Naive thymus-derived CD8-positive, alpha-beta T cell (primary cell): ENCODE measurements at regions not wholly inside any gene's neighbourhood (a gene's known extent, or its start where the extent isn't known, plus 50 kb on each side); places are given as distances from the start of the nearest gene placed in this dataset.

Experiments
- ATAC-seq, 2 donors: fragments of 150-1000 bp; cut with Tn5 transposase in 1 of 2; sonication (Bioruptor Pico), chemical (Tn5 transposase) in 1 of 2; 1 replicate in 1 of 2; 2 replicates in 1 of 2; pipeline ENCODE4 v1.10.0; 2021; ENCODE audit warnings: mild to moderate bottlenecking in 2 of 2, moderate library complexity in 2 of 2
- POLR2A ChIA-PET: fragments of 350-600 bp; sonication (Branson Sonifier 250); formaldehyde crosslinking; loops from one replicate; lab custom pipeline; 2021; ENCODE audit warnings: antibody characterized with exemption; lab: Charles Lee
- DNase-seq, 10 donors: peaks; one replicate each; pipeline versions ENCODE4 v3.0.0 to v3.0.0-alpha.2; 2020 to 2022
- H3K27ac Mint-ChIP-seq, 10 donors: one replicate each; pipeline ENCODE4 v1.8.0; 2020 to 2022; ENCODE audit warnings: mild to moderate bottlenecking in 10 of 10, mixed read lengths in 10 of 10, moderate library complexity in 4 of 10, inconsistent platforms in 1 of 10
- H3K27me3 Mint-ChIP-seq, 5 donors: one replicate each; pipeline ENCODE4 v1.8.0; 2021 to 2022; ENCODE audit warnings: mixed read lengths in 5 of 5
- H3K36me3 Mint-ChIP-seq, 3 donors: one replicate each; pipeline ENCODE4 v1.8.0; 2020 to 2022; ENCODE audit warnings: mixed read lengths in 3 of 3, mild to moderate bottlenecking in 2 of 3, inconsistent platforms in 1 of 3
- H3K4me1 Mint-ChIP-seq, 4 donors: one replicate each; pipeline ENCODE4 v1.8.0; 2021 to 2022; ENCODE audit warnings: mixed read lengths in 4 of 4
- H3K4me3 Mint-ChIP-seq, 10 donors: one replicate each; pipeline ENCODE4 v1.8.0; 2020 to 2022; ENCODE audit warnings: mild to moderate bottlenecking in 10 of 10, mixed read lengths in 10 of 10, moderate library complexity in 6 of 10, inconsistent platforms in 1 of 10
- H3K9me3 Mint-ChIP-seq, 9 donors: one replicate each; pipeline ENCODE4 v1.8.0; 2020 to 2022; ENCODE audit warnings: mixed read lengths in 9 of 9, mild to moderate bottlenecking in 3 of 9, inconsistent platforms in 1 of 9, moderate library complexity in 1 of 9

GRCh38 chr5:159632866-159633265, 283.4 kb upstream of the ADRA1B start:
- Mint-ChIP-seq H3K27me3 (peaks cover 5 to 30% (median 8%) of the 10 kb centered on the region in 5 donors), H3K36me3 (peaks cover 0 to 11% (median 0%) of the 10 kb centered on the region in 3 donors), H3K9me3 (peaks cover 0 to 11% (median 0%) of the 10 kb centered on the region in 9 donors), H3K27ac (no peak overlapping the region), H3K4me3 (no peak overlapping the region), H3K4me1 (no peaks in the 10 kb centered on the region)
- ATAC-seq (no peak), DNase-seq (no peak)
- POLR2A ChIA-PET: no interaction called here

- H3K9me3 Mint-ChIP-seq: peaks cover 0 to 11% (median 0%) of the 10 kb centered on the region in 9 donors
- DNase-seq (no peak), ATAC-seq (no peak)
- POLR2A ChIA-PET: no interaction called here
- H3K4me1 Mint-ChIP-seq: no peaks in the 10 kb centered on the region
- peaks cover 0 to 11% (median 0%) of the 10 kb centered on the region in 3 donors for H3K36me3 Mint-ChIP-seq
- H3K27me3 Mint-ChIP-seq: peaks cover 0 to 14% (median 6%) of the 10 kb centered on the region in 5 donors
- H3K27ac Mint-ChIP-seq: no peak overlapping the region
- H3K4me3 Mint-ChIP-seq: no peak overlapping the region
These were observed 277.8 kb upstream of the ADRA1B start for GRCh38 chr5:159638481-159638880.

DNA sequence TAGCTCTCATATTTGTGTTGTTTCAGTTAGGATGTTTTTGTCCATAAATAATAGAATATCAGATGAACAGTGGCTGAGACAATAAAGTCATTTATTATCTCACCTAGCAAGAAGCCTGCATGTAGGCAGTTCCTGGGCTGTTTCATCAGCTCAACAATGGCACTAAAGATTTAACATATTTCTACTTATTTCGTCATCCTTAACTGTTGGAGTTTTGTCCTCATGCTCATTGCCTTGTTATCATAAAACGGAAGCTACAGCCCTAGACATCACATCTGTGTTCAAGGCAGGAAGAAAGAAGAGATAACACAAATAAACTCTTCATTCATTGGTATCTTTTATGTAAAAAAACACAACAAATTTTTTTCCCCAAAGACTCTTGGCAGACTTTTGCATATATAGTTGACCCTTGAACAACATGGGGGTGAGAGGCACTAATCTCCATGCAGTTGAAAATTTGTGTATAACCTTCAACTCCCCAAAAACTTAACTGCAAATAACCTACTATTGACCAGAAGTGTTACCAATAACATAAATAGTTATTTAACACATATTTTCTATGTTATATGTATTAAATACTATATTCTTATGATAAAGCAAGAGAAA, 277.2 kb upstream of the ADRA1B start:
- DNase-seq (no peak), ATAC-seq (no peak)
- H3K36me3 Mint-ChIP-seq: peaks cover 0 to 11% (median 0%) of the 10 kb centered on the region in 3 donors
- POLR2A ChIA-PET: no interaction called here
- H3K27ac Mint-ChIP-seq: no peak overlapping the region
- peaks cover 0 to 11% (median 0%) of the 10 kb centered on the region in 9 donors for H3K9me3 Mint-ChIP-seq
- no peak overlapping the region for H3K4me3 Mint-ChIP-seq
- H3K27me3 Mint-ChIP-seq: peaks cover 0 to 8% (median 3%) of the 10 kb centered on the region in 5 donors
- no peaks in the 10 kb centered on the region for H3K4me1 Mint-ChIP-seq

GRCh38 chr5:159639590-159639989, 276.7 kb upstream of the ADRA1B start:
- Mint-ChIP-seq H3K27me3 (peaks cover 0 to 11% (median 3%) of the 10 kb centered on the region in 5 donors), H3K27ac (no peak overlapping the region), H3K36me3 (peaks cover 0 to 11% (median 0%) of the 10 kb centered on the region in 3 donors), H3K4me3 (no peak overlapping the region), H3K4me1 (no peaks in the 10 kb centered on the region), H3K9me3 (peaks cover 0 to 11% (median 0%) of the 10 kb centered on the region in 9 donors)
- no peak for DNase-seq
- POLR2A ChIA-PET: no interaction called here
- no peak for ATAC-seq

DNA sequence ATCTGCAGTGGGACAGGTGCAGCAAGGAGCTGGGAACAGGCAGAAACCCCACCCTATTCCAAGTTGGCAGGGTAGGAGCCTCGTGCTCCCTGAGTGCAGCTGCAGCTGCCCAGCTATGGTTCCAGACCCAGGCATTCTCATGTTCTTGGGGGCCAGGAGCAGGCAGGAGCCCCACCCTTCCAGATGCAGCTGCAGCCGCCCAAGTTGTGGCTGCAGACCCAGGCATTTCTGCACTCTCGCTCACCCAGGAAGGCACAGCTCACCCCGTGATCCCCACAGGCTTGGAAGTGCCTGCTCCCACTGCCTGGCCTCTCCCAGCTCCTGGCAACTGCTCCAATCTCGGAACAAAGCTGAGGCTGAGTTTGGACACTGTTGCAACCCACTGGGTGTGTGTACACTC, 275.8 kb upstream of the ADRA1B start:
- H3K4me3 Mint-ChIP-seq: no peak overlapping the region
- peaks cover 0 to 8% (median 2%) of the 10 kb centered on the region in 5 donors for H3K27me3 Mint-ChIP-seq
- no peaks in the 10 kb centered on the region for H3K4me1 Mint-ChIP-seq
- ATAC-seq: no peak
- peaks cover 0 to 11% (median 0%) of the 10 kb centered on the region in 9 donors for H3K9me3 Mint-ChIP-seq
- no peak overlapping the region for H3K27ac Mint-ChIP-seq
- POLR2A ChIA-PET: no interaction called here
- peaks cover 0 to 11% (median 0%) of the 10 kb centered on the region in 3 donors for H3K36me3 Mint-ChIP-seq
- no peak for DNase-seq

DNA sequence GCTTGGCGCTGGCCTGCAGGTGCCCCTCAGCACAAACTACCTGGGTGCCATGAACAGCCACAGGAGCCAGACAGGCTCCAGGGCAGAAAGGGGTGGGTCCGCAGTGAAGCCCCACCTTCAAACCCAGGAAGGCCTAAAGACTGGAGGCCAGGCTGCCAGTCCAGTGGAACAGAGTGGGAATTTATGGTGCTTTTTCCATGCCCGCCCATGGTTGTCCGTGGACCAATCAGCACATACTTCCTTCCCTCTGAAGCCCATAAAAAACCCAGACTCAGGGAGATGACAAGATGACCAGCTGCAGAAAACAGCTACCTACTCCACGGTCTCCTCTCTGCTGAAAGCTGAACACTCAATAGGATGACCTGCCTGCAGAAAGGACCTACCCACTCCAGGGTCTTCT, 275.4 kb upstream of the ADRA1B start:
- no peak overlapping the region for H3K27ac Mint-ChIP-seq
- H3K36me3 Mint-ChIP-seq: peaks cover 0 to 11% (median 0%) of the 10 kb centered on the region in 3 donors
- POLR2A ChIA-PET: no interaction called here
- ATAC-seq: no peak
- H3K4me1 Mint-ChIP-seq: no peaks in the 10 kb centered on the region
- peaks cover 0 to 6% (median 0%) of the 10 kb centered on the region in 5 donors for H3K27me3 Mint-ChIP-seq
- no peak overlapping the region for H3K4me3 Mint-ChIP-seq
- no peak for DNase-seq
- H3K9me3 Mint-ChIP-seq: peaks cover 0 to 11% (median 0%) of the 10 kb centered on the region in 9 donors

DNA sequence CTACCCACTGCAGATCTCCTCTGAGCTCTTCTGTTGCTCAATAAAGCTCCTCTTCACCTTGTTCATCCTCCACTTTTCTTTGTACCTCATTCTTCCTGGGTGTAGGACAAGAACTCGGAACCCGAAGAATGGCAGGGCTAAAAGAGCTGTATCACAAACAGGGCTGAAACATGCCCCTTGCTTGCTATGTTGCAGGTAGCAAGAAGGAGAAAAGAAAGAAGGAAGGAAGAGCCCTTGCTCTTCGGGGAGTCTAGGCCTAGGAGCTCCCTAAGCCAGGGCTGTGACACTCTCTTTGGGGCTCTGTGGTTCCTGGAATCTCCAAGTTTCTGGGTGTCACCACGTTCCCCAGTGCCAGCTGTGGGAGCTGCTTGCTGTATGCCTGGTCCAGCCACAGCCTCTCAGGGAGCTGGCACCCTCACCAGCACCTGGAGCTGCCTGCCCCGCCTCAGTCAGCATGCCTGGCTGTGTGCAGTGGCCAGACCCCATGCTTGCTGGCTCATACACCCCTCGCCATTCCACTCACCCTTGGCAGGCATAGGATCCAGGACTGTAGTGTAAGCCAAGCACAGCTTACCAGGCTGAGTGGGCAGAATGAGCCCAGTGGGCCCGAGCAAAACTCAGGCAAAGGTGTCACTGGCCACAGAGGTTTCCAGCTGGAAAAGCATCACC, 274.8 kb upstream of the ADRA1B start:
- Mint-ChIP-seq H3K36me3 (peaks cover 0 to 9% (median 0%) of the 10 kb centered on the region in 3 donors), H3K27me3 (peaks cover 0 to 7% (median 0%) of the 10 kb centered on the region in 5 donors), H3K4me3 (no peak overlapping the region), H3K27ac (no peak overlapping the region), H3K4me1 (no peaks in the 10 kb centered on the region), H3K9me3 (peaks cover 0 to 11% (median 0%) of the 10 kb centered on the region in 9 donors)
- DNase-seq (no peak), ATAC-seq (no peak)
- POLR2A ChIA-PET: no interaction called here

GRCh38 chr5:159642379-159642778, 273.9 kb upstream of the ADRA1B start:
- Mint-ChIP-seq H3K27me3 (peaks cover 2 to 9% (median 6%) of the 10 kb centered on the region in 5 donors), H3K4me1 (no peaks in the 10 kb centered on the region), H3K27ac (no peak overlapping the region), H3K36me3 (peaks cover 0 to under 1% (median 0%) of the 10 kb centered on the region in 3 donors), H3K9me3 (peaks cover 0 to 3% (median 0%) of the 10 kb centered on the region in 9 donors), H3K4me3 (no peak overlapping the region)
- POLR2A ChIA-PET: no interaction called here
- no peak for ATAC-seq
- DNase-seq: no peak

- no peak overlapping the region for H3K4me3 Mint-ChIP-seq
- DNase-seq (no peak), ATAC-seq (no peak)
- H3K27me3 Mint-ChIP-seq: peaks cover 2 to 10% (median 7%) of the 10 kb centered on the region in 5 donors
- POLR2A ChIA-PET: no interaction called here
- no peaks in the 10 kb centered on the region for H3K36me3 Mint-ChIP-seq
- no peaks in the 10 kb centered on the region for H3K9me3 Mint-ChIP-seq
- H3K27ac Mint-ChIP-seq: peak overlapping the region in 1 of 10 donors; percentile 15
- no peaks in the 10 kb centered on the region for H3K4me1 Mint-ChIP-seq
These were observed 272.2 kb upstream of the ADRA1B start for GRCh38 chr5:159644053-159644452.

DNA sequence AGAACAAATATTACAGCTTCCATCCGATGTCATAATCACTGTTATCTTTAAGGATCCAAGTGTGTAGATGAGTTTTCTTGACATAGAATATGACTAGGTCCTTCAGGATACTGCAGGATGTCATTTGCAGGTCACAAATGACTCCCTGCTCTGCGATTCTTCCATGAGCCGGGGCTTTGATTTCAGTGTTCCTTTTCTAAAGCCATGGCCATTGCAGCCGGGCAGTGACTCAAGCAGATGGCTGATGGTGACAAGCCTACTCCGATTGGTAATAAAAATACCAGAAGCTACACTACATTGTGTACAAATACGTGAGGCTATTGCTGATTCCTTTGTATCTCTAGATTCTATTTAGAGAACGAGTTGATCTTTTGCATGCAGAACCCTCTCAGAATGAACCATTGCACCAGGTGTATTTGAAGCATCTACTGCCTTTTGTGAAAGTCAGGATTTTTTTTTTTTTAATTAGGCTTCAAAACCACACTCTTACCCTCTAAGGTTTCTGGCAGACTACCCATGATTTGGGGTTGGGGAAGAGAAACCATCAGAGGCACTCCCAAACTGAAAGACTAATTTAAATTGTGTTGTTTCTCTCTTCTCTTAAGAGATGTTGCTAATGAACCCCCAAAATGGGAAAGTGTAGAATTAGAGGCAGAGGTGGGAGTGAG, 271.0 kb upstream of the ADRA1B start:
- DNase-seq (no peak), ATAC-seq (no peak)
- H3K36me3 Mint-ChIP-seq: no peaks in the 10 kb centered on the region
- H3K27me3 Mint-ChIP-seq: peaks cover 2 to 10% (median 7%) of the 10 kb centered on the region in 5 donors
- H3K4me1 Mint-ChIP-seq: no peaks in the 10 kb centered on the region
- no peak overlapping the region for H3K27ac Mint-ChIP-seq
- no peaks in the 10 kb centered on the region for H3K9me3 Mint-ChIP-seq
- no peak overlapping the region for H3K4me3 Mint-ChIP-seq
- POLR2A ChIA-PET: no interaction called here

DNA sequence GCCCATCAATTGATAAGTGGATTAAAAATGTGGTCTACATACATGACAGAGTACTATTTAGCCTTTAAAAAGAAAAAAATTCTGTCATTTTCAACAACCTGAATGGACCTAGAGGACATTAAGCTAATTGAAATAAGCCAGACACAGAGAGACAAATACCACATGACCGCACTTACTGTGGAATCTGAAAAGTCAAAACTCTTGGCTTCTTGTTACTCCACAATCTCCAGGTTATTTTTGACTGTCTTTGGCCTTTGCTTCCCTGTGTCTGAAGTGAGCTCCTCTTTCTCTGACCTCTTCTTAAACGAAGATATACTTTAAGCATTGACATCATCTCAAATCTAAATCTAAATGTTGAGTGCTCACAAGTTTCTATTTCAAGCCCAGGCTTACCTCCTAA, 265.5 kb upstream of the ADRA1B start:
- Mint-ChIP-seq H3K27me3 (peaks cover 2 to 9% (median 7%) of the 10 kb centered on the region in 5 donors), H3K4me1 (no peaks in the 10 kb centered on the region), H3K9me3 (no peaks in the 10 kb centered on the region), H3K27ac (no peak overlapping the region), H3K36me3 (no peaks in the 10 kb centered on the region), H3K4me3 (no peak overlapping the region)
- DNase-seq (no peak), ATAC-seq (no peak)
- POLR2A ChIA-PET: no interaction called here

DNA sequence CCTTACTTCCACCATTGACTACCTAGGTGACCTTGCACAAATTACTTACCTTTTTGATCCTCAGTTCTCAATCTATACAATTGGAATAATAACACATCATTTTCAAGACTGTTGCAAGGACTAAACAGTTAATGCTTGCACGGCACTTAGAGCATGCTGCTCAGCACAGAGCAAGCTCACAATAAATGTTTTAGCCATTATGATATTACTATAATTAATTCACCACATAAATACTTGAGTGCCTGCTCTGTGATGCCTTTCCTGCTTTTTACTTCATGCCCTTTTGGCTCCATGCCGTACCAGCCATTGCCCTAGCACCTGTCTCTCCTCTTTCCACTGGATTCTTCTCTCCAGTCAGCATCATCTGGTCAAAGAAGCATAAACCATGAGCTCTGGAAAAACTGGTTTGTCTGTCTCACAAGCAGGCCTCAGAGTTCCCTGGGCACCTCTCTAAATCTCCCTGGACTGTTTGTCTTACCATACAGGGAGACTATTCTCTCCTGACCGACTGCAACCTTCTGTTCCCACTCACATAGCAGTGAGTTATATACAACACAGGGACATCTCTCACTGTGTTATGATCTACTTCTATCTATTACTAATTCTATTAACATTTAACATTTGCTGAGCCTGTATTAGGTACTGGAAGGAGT, 260.4 kb upstream of the ADRA1B start:
- H3K9me3 Mint-ChIP-seq: no peaks in the 10 kb centered on the region

More for the DNA sequence above, 260.4 kb upstream of the ADRA1B start:
- Mint-ChIP-seq H3K36me3 (no peaks in the 10 kb centered on the region), H3K4me1 (no peaks in the 10 kb centered on the region), H3K27me3 (peaks cover 0 to 3% (median 0%) of the 10 kb centered on the region in 5 donors), H3K4me3 (no peak overlapping the region), H3K27ac (no peak overlapping the region)
- ATAC-seq: no peak
- POLR2A ChIA-PET: no interaction called here
- no peak for DNase-seq
